Ascending aorta (tissue), 2 donors: ENCODE measurements at regions not wholly inside any gene's neighbourhood (a gene's known extent, or its start where the extent isn't known, plus 50 kb on each side); places are given as distances from the start of the nearest gene placed in this dataset.

Experiments used
- DNase-seq, 2 donors: peaks; one replicate each; pipeline ENCODE4 v3.0.0-alpha.2; 2019; ENCODE audit warnings: low spot score in 2 of 2
- H3K27ac ChIP-seq, 2 donors: fragments of 200-600 bp; sonication (generic); one replicate each; pipeline ENCODE4 v1.5.1; 2016 to 2017; ENCODE audit warnings: mild to moderate bottlenecking in 1 of 2
- H3K27me3 ChIP-seq: fragments of 200-600 bp; sonication (generic); one replicate; pipeline ENCODE4 v1.5.1; 2017
- H3K36me3 ChIP-seq, 2 donors: fragments of 200-600 bp; sonication (generic); one replicate each; pipeline ENCODE4 v1.5.1; 2016
- H3K4me1 ChIP-seq, 2 donors: fragments of 200-600 bp; sonication (generic); one replicate each; pipeline ENCODE4 v1.5.1; 2016 to 2017; ENCODE audit warnings: mild to moderate bottlenecking in 1 of 2
- H3K4me3 ChIP-seq, 2 donors: fragments of 200-600 bp; sonication (generic); one replicate each; pipeline ENCODE4 v1.5.1; 2016 to 2017; ENCODE audit warnings: mild to moderate bottlenecking in 1 of 2
- H3K9me3 ChIP-seq, 2 donors: fragments of 200-600 bp; sonication (generic); one replicate each; pipeline ENCODE4 v1.5.1; 2016
- CTCF ChIP-seq, 3 experiments: fragments of 200-600 bp in 2 of 3; fragments of 450-650 bp in 1 of 3; sonication (generic) in 2 of 3; IDR thresholded peaks; one replicate each; pipeline ENCODE4 v1.5.1; 2016 to 2019; ENCODE audit warnings: antibody characterized with exemption in 3 of 3, mild to moderate bottlenecking in 1 of 3, moderate library complexity in 1 of 3
- intact Hi-C: fragments of 100-400 bp; cut with DNase I; formaldehyde crosslinking; loops from one replicate; pipeline ENCODE4 v1.15.1; 2023

GRCh38 chr1:14362331-14362730 lies 236.2 kb upstream of the KAZN start:
- intact Hi-C loops, result no loop called here
- H3K27me3 ChIP-seq, result no peaks in the 10 kb centered on the region
- no peak for TF ChIP-seq CTCF (IDR thresholded peaks at IDR 0.05)
- H3K9me3 ChIP-seq, result peaks cover 0 to 5% of the 10 kb centered on the region in 2 donors
- H3K4me3 ChIP-seq, result no peak overlapping the region
- no peak for DNase-seq
- H3K36me3 ChIP-seq, result no peaks in the 10 kb centered on the region
- H3K27ac ChIP-seq, result no peak overlapping the region
- no peaks in the 10 kb centered on the region for H3K4me1 ChIP-seq

- Histone ChIP-seq H3K27me3 (no peaks in the 10 kb centered on the region), H3K36me3 (no peaks in the 10 kb centered on the region), H3K27ac (no peak overlapping the region), H3K4me1 (no peaks in the 10 kb centered on the region), H3K4me3 (no peak overlapping the region), H3K9me3 (peaks cover 0 to 5% of the 10 kb centered on the region in 2 donors)
- no peak for TF ChIP-seq CTCF (IDR thresholded peaks at IDR 0.05)
- no peak for DNase-seq
- intact Hi-C loops, result no loop called here
Observed at GRCh38 chr1:14363036-14363590, 235.4 kb upstream of the KAZN start.

- peaks cover 0 to 5% of the 10 kb centered on the region in 2 donors for H3K9me3 ChIP-seq
- H3K27ac ChIP-seq, result no peak overlapping the region
Observed at GRCh38 chr1:14363707-14364413, 234.6 kb upstream of the KAZN start.

GRCh38 chr1:14365301-14365988 lies 233.0 kb upstream of the KAZN start:
- Histone ChIP-seq H3K36me3 (no peaks in the 10 kb centered on the region), H3K9me3 (peaks cover 0 to 5% of the 10 kb centered on the region in 2 donors), H3K27ac (no peak overlapping the region), H3K27me3 (no peaks in the 10 kb centered on the region), H3K4me3 (no peak overlapping the region), H3K4me1 (no peaks in the 10 kb centered on the region)
- no peak for TF ChIP-seq CTCF (IDR thresholded peaks at IDR 0.05)
- no peak for DNase-seq
- intact Hi-C loops, result no loop called here

More at GRCh38 chr1:14363707-14364413, 234.6 kb upstream of the KAZN start:
- Histone ChIP-seq H3K4me3 (no peak overlapping the region), H3K4me1 (no peaks in the 10 kb centered on the region), H3K27me3 (no peaks in the 10 kb centered on the region), H3K36me3 (no peaks in the 10 kb centered on the region)
- no peak for TF ChIP-seq CTCF (IDR thresholded peaks at IDR 0.05)
- intact Hi-C loops, result no loop called here
- DNase-seq, result no peak

- H3K9me3 ChIP-seq, result peaks cover 0 to 5% of the 10 kb centered on the region in 2 donors
- DNase-seq, result no peak
- no peak for TF ChIP-seq CTCF (IDR thresholded peaks at IDR 0.05)
- H3K4me3 ChIP-seq, result no peak overlapping the region
- intact Hi-C loops, result no loop called here
- no peaks in the 10 kb centered on the region for H3K27me3 ChIP-seq
- no peaks in the 10 kb centered on the region for H3K36me3 ChIP-seq
- H3K27ac ChIP-seq, result no peak overlapping the region
- H3K4me1 ChIP-seq, result no peaks in the 10 kb centered on the region
Observed at GRCh38 chr1:14366091-14367018, 232.1 kb upstream of the KAZN start.
